GM21576 (cell line): ENCODE measurements at regions not wholly inside any gene's neighbourhood (a gene's known extent, or its start where the extent isn't known, plus 50 kb on each side); places are given as distances from the start of the nearest gene placed in this dataset.

Experiments used
- ATAC-seq: cut with Tn5 transposase; IDR thresholded peaks from one replicate; pipeline ENCODE4 v1.9.1; 2021; ENCODE audit warnings: mild to moderate bottlenecking, moderate library complexity; ENCODE audit not compliant: unreplicated experiment

- no peak for ATAC-seq
Observed at GRCh38 chr16:63612462-63613227, 1509.2 kb downstream of the CDH11 start.

DNA sequence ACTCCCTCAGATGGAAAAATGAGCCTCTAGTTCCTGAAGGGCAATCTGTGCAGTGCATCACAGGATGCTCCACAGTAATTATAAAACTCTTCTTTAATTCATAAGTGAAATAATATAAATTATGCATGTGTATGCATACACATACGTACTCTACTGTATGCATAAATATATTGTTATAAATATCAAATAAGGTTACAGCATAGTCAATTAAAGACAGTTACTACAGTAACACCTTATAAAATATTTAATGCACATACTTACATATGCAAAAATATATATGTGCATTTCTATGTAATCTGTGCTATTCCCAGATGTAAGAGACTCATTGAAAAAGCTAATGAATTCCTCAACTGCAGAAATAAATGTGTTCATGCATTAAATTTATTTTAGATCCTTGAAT lies 1515.1 kb downstream of the CDH11 start:
- ATAC-seq = no peak

- ATAC-seq = no peak
Observed at GRCh38 chr16:63602206-63602927, 1519.5 kb downstream of the CDH11 start.

DNA sequence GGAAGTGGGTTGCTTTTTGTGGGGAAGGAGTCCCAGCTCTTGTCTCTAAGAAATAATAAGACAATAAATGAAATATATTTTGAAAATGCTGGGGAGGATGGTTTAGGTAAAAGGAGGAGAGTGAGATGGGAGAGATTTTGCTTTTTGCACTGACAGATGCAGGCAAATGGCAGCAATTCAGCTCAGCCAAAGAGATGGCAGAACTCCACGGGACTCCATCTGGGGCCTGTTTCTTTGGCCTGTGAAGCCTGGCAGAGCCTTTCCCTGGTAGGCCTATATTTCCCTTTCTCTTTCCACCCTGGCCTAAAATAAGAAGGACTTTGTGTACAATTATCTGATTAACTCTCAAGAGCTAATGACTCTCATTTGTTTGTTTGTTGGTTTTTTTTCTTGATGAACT lies 1525.1 kb downstream of the CDH11 start:
- ATAC-seq = no peak

- no peak for ATAC-seq
Observed at GRCh38 chr16:63592852-63593251, 1529.0 kb downstream of the CDH11 start.

- ATAC-seq = no peak
Observed at GRCh38 chr16:63581570-63581969, 1540.3 kb downstream of the CDH11 start.

DNA sequence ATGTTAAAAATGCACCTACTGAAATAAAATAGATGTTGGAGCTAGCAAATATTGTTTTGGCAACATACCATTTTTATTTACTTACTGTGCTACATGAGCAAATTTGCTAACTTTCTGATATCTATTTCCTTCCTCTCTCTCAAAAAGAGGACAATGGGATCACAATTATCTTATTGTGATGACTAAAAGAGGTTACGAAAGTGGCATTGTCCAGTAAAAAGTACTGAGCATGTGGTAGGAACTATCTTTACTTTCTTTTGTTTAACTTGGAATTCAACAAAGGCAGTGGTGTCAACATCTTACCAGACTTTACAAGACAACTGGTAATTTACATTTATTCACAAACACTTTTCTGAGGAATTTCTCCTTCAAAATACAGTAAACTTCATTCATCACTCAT lies 1542.6 kb upstream of the CDH8 start:
- no peak for ATAC-seq

- ATAC-seq = no peak
Observed at GRCh38 chr16:63577891-63578290, 1541.7 kb upstream of the CDH8 start.

GRCh38 chr16:63575041-63575440 lies 1538.8 kb upstream of the CDH8 start:
- no peak for ATAC-seq

DNA sequence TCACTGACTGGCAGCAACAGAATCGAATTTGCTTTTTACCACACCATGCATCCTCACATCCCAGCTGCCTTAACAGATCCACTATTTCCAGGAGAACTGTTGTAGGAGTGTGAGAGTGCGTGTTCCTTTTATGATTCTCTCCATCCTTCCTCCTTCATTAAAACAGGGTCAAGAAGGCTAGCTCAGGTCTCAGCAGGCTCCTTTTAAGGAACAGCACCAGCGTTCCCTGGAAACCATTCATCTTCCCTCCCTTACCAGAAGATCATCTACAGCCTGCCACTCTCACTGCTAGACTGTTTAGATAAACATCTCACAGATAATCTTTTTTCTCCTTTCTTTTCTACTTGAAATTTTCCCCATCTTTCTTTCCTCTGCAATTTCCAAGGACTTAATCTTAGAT lies 1531.9 kb upstream of the CDH8 start:
- no peak for ATAC-seq

DNA sequence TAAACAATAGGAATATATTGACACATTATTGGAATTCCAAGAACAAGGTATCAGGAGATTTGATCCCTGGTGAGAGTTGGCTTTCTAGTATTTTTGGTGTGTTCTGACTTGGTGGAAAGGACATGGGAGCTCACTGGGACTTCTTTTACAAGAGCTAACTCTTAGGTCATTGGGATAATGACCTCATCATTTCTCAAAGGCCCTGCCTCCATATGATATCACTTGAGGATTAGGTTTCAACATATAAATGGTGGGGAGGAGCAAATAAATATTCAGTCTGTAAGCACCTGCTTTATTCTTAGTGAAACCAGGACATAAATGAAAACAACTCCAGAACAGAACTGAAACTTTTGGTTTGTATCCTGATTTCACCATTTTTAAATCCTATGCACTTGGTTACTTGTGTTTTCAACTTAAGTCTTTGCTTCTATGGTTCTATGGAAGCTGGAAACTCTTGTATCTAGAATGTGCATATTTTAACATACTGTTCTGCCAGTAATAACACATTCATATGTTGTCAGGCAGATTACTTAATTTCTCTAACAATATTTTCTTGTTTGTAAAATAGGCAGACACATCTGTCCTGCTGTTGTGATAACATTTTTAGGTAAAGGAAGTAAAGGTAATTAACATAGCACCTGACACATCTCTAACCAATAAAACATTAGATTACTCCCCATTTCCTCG lies 1527.7 kb upstream of the CDH8 start:
- ATAC-seq = no peak

- no peak for ATAC-seq
Observed at GRCh38 chr16:63553980-63554379, 1517.7 kb upstream of the CDH8 start.

DNA sequence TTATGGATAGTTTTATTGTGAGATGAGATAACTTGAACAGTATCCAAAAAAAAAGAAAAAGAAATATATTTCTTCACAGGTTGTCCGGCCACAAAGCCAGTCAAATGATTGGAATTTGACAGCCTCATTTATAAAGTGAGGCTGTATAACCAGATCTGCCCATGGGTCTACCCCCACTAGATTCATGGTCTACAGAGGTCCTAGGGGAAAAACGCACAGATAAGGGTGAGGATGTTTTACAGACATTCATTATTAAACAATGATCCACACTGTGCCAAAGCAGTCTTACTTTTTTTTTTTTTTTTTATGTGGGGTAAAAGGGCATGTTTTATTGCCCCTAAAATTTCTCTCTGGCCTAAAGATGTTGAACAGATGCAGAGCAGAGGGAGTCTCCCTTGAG lies 1503.0 kb upstream of the CDH8 start:
- ATAC-seq = no peak

- no peak for ATAC-seq
Observed at GRCh38 chr16:63530974-63531373, 1494.7 kb upstream of the CDH8 start.

- no peak for ATAC-seq
Observed at GRCh38 chr16:63530208-63530607, 1494.0 kb upstream of the CDH8 start.

GRCh38 chr16:63527404-63527803 lies 1491.2 kb upstream of the CDH8 start:
- no peak for ATAC-seq

DNA sequence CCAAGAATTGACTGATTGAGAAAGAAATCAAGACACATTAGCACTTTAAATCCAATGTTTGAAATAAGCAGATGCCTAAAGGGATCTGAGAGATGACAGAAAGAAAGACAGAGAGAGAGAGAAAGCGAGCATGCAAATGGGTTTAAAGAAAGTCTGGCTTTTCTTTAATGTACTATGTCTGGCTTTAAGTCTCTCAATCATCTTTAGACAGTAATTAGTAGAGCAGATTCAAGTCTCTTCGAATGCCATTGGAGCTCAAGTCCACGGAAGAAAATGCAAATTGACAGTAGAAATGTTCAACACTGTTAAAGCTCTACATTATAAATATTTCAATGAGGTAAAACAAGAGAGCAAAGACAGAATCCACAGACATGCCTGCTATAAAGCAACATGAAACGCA lies 1480.2 kb upstream of the CDH8 start:
- no peak for ATAC-seq

DNA sequence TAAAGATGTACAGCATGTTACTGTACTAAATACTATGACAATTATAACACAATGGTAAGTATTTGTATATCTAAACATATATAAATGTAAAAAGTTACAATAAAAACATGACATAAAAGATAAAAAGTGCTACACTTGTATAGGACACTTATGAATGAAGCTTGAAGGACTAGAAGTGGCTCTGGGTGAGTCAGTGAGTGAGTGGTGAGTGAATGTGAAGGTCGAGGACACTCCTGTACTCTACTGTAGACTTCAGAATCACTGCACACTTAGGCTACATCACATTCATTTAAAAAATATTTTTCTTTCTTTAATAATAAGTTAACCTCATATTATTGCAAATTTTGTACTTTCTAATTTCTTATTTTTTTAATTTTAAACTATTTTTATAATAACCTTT lies 1476.7 kb upstream of the CDH8 start:
- ATAC-seq = no peak

DNA sequence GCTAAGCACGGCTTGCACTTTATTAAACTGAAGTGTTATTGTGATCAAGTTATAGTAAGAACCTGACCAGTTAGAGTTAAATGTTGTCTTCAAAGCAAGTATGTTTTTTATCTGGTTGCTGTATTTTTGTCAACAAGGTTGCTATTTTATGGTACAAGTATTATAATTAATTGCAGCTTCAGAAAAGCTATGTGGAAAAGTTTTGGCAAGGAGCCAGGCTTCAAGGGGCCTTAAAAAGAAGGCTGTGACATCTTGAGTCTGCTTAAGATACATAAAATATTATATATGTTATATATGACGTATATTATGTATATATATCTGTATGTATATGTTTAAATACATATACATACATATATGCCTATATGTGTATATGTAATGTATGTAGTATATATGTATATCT lies 1461.2 kb upstream of the CDH8 start:
- ATAC-seq = no peak

DNA sequence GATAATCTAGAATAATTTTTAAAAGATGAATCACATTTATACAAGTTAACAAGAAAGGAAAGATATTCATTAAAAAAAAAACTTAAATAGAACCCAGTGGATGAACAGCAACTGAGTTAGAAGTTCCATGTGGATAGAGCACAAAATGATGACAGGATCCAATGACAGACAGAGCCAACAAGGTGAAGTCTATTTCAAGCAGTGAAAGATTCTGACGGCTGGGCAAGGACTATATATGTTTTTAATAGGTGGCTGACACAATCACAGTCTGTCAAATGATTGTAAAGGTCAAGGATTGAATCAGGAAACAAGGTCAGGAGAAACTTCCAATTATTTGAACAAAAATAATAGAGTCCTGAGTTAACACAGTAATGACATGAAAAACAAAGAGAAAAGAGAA lies 1460.0 kb upstream of the CDH8 start:
- ATAC-seq = no peak

GRCh38 chr16:63488955-63489354 lies 1452.7 kb upstream of the CDH8 start:
- no peak for ATAC-seq

DNA sequence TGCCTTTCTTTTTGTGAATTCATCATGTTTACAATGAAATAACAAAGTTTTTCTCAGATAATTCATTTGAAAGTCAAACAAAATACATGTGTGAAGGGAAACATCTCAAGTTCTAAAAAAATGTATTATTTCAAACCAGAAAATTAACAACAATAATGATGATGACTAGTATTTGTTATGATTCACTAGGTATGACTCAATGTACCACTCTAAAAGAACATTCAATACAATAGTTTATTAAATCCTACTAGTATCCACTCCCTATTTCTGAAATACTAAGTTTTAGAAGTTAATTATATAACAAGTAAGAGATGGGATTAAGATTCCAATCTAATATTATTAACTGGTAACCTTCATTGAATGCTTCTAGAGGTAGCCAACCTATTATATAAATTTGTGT lies 1444.8 kb upstream of the CDH8 start:
- ATAC-seq = no peak
